ENCODE measurements at regions not wholly inside any gene's neighbourhood (a gene's known extent, or its start where the extent isn't known, plus 50 kb on each side); places are given as distances from the start of the nearest gene placed in this dataset.
"Not testable (repeated sequence)": the region's sequence is repeated elsewhere in the genome, so short reads cannot be mapped to it uniquely, and the experiment has no call there.

DNA sequence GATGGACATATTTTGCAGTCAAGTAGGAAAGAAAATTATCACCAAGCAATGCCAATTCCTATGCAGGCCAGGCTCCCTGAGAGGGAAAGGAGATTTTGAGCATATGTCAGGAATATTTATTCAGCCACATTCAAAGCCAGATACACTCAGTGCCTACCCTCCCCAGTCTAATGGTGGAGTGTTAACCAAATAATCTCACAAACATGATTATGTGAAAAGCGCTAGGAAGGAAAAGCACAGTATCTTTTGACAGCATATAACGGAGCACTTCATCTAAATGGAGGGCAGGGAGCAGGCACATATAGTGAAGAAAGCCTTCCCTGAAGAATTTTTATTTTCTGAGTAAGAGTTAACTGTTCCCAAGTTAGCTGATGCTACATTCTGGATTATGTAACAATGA, 80.3 kb upstream of the SLC30A5 start:
- no peaks in the 10 kb centered on the region for H3K36me3 ChIP-seq (replicated peaks in 1 of 2; ENCODE audit: control insufficient read depth in 1 of 2, insufficient read depth in 2 of 2, low read length in 2 of 2)
- in situ Hi-C loops (cut with HindIII; ENCODE audit: extremely low pct_ligation_motif_present, low pct_unique_long_range_greater_than_20kb): no loop called here
- WGBS (ENCODE audit: low lambda C conversion rate): 51% methylated on average over 2 of the region's 2 CpGs

DNA sequence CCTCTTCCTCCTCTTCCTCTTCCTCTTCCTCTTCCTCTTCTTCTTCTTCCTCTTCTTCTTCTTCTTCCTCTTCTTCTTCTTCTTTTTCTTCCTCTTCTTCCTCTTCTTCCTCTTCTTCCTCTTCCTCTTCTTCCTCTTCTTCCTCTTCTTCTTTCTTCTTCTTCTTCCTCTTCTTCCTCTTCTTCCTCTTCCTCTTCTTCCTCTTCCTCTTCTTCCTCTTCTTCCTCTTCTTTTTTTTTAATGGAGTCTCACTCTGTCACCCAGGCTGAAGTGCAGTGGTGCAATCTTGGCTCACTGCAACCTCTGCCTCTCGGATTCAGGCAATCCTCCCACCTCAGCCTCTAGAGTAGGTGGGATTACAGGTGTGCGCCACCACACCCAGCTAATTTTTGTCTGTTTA, 79.8 kb upstream of the SLC30A5 start:
- H3K9ac ChIP-seq (ENCODE audit: insufficient read depth, low read depth, low read length); CTCF ChIA-PET (ENCODE audit: low intra/inter-chr PET ratio, low total read pairs); in situ Hi-C loops (cut with HindIII; ENCODE audit: extremely low pct_ligation_motif_present, low pct_unique_long_range_greater_than_20kb); H3K79me2 ChIP-seq (ENCODE audit: insufficient read depth, low read length); H3K27ac ChIP-seq (ENCODE audit: extremely low read length, insufficient read depth, low read length); H4K20me1 ChIP-seq (ENCODE audit: insufficient read depth, low read length); FAIRE-seq; H3K4me1 ChIP-seq (ENCODE audit: insufficient read depth, low read length); H3K27me3 ChIP-seq (ENCODE audit: control insufficient read depth in 1 of 2, insufficient read depth in 2 of 2, low read length in 2 of 2); ATAC-seq; POLR2A ChIA-PET; H3K4me2 ChIP-seq (ENCODE audit: low read depth, low read length); H3K4me3 ChIP-seq (replicated peaks in 1 of 3; ENCODE audit: insufficient read depth in 1 of 3, low read depth in 2 of 3, low read length in 3 of 3); intact Hi-C loops (cut with micrococcal nuclease; ENCODE audit: unreplicated experiment); BruUV-seq (replicated peaks); H3K9me3 ChIP-seq (ENCODE audit: low read length); H3K36me3 ChIP-seq (replicated peaks in 1 of 2; ENCODE audit: control insufficient read depth in 1 of 2, insufficient read depth in 2 of 2, low read length in 2 of 2); H2AFZ ChIP-seq (ENCODE audit: low read length); DNase-seq (ENCODE audit: low spot score): not testable (repeated sequence)
- 8% methylated on average over 2 of the region's 2 CpGs for WGBS (ENCODE audit: low lambda C conversion rate)

More for the DNA sequence above, 80.3 kb upstream of the SLC30A5 start:
- no peak for TF ChIP-seq SP5 (CRISPR knock-in tag; IDR thresholded peaks at IDR 0.05; ENCODE audit: borderline replicate concordance, low read depth)
- no peak for TF ChIP-seq ZBTB38 (CRISPR knock-in tag; IDR thresholded peaks at IDR 0.05)
- TF ChIP-seq MBD4 (IDR thresholded peaks at IDR 0.05; ENCODE audit: borderline replicate concordance, low read length): no peak
- TF ChIP-seq, protein P1, sequence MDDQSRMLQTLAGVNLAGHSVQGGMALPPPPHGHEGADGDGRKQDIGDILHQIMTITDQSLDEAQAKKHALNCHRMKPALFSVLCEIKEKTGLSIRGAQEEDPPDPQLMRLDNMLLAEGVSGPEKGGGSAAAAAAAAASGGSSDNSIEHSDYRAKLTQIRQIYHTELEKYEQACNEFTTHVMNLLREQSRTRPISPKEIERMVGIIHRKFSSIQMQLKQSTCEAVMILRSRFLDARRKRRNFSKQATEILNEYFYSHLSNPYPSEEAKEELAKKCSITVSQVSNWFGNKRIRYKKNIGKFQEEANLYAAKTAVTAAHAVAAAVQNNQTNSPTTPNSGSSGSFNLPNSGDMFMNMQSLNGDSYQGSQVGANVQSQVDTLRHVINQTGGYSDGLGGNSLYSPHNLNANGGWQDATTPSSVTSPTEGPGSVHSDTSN (CRISPR knock-in tag; IDR thresholded peaks at IDR 0.05; ENCODE audit: borderline replicate concordance): no peak
- no peak for TF ChIP-seq TBX2 (CRISPR knock-in tag; IDR thresholded peaks at IDR 0.05; ENCODE audit: borderline replicate concordance)
- no peak for TF ChIP-seq PITX1 (CRISPR knock-in tag; IDR thresholded peaks at IDR 0.05)
- H4K20me1 ChIP-seq (ENCODE audit: insufficient read depth, low read length): no peaks in the 10 kb centered on the region
- no peak overlapping the region for H3K9ac ChIP-seq (ENCODE audit: insufficient read depth, low read depth, low read length)
- no TSS peak for BruUV-seq (replicated peaks)
- ChIA-PET CTCF (ENCODE audit: low intra/inter-chr PET ratio, low total read pairs) (no interaction called here), POLR2A (no interaction called here)
- H3K9me3 ChIP-seq (ENCODE audit: low read length): no peaks in the 10 kb centered on the region
- H3K79me2 ChIP-seq (ENCODE audit: insufficient read depth, low read length): no peaks in the 10 kb centered on the region
- DNase-seq (ENCODE audit: low spot score) (no peak), ATAC-seq (no peak), FAIRE-seq (no peak)
- no peaks in the 10 kb centered on the region for H3K4me1 ChIP-seq (ENCODE audit: insufficient read depth, low read length)
- no peak overlapping the region for H2AFZ ChIP-seq (ENCODE audit: low read length)
- no peak overlapping the region for H3K4me2 ChIP-seq (ENCODE audit: low read depth, low read length)
- no peak overlapping the region for H3K4me3 ChIP-seq (replicated peaks in 1 of 3; ENCODE audit: insufficient read depth in 1 of 3, low read depth in 2 of 3, low read length in 3 of 3)
- intact Hi-C loops (cut with micrococcal nuclease; ENCODE audit: unreplicated experiment): no loop called here
- no peak overlapping the region for H3K27ac ChIP-seq (ENCODE audit: extremely low read length, insufficient read depth, low read length)
- H3K27me3 ChIP-seq (ENCODE audit: control insufficient read depth in 1 of 2, insufficient read depth in 2 of 2, low read length in 2 of 2): peaks cover 0 to 3% of the 10 kb centered on the region in 2 experiments; a peak in 1 of 5 replicates

Measured in HepG2 (cell line).